ENCODE measurements at regions not wholly inside any gene's neighbourhood (a gene's known extent, or its start where the extent isn't known, plus 50 kb on each side); places are given as distances from the start of the nearest gene placed in this dataset.

DNA sequence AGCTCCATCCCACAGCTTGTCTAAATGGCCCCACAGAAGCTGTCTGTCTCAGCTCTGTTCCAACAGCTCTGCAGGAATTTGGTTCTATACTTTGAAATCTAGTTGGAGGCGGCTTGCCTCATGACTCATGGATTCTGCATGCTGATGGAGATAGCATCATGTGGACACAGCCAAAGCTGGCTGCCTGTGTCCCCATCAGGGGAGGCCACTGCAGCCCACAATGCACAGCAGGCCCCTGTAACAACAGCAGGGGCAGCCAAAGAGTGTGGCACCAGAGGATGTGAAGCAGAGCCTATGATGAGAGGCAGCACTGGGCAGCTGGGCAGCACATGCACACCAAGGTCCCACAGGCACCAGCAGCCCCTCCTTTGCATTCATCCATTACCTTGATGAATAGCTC is 67.2 kb downstream of the DCAF12L1 start:
- TF ChIP-seq HMGXB4 (CRISPR knock-in tag; IDR thresholded peaks at IDR 0.05; ENCODE audit: borderline replicate concordance), result no peak
- TF ChIP-seq CHD2 (IDR thresholded peaks at IDR 0.05; ENCODE audit: low read length, partially characterized antibody), result no peak
- TF ChIP-seq CTCF (IDR thresholded peaks at IDR 0.05), result no peak
